ENCODE measurements at regions not wholly inside any gene's neighbourhood (a gene's known extent, or its start where the extent isn't known, plus 50 kb on each side); places are given as distances from the start of the nearest gene placed in this dataset.
"Not testable (repeated sequence)": the region's sequence is repeated elsewhere in the genome, so short reads cannot be mapped to it uniquely, and the experiment has no call there.

DNA sequence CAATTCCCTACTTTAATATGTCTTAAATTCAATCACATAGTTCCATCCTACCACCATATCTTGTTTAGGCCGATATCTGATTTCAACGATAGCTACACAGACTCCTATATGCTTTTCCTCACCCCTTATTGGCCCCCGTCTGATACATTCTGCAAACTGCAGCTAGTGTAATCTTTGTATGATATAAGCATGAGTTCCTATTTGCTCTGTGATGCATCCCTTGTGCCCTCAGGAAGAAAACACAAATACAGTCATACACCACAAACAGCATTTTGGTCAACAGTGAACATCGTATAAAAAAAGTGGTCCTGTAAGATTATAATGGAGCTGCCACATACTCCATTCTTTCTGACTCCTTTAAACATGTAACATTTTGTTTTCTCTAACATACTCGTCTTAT, 837.8 kb upstream of the CDH6 start:
- Mint-ChIP-seq H3K9me3 (peaks cover 1% of the 10 kb centered on the region), H3K27me3 (no peaks in the 10 kb centered on the region), H3K27ac (no peak overlapping the region), H3K36me3 (no peaks in the 10 kb centered on the region), H3K4me1 (no peaks in the 10 kb centered on the region), H3K4me3 (no peak overlapping the region)
- no peak for DNase-seq
- POLR2A ChIA-PET, result no interaction called here
- no peak for ATAC-seq (ENCODE audit: low read depth)

DNA sequence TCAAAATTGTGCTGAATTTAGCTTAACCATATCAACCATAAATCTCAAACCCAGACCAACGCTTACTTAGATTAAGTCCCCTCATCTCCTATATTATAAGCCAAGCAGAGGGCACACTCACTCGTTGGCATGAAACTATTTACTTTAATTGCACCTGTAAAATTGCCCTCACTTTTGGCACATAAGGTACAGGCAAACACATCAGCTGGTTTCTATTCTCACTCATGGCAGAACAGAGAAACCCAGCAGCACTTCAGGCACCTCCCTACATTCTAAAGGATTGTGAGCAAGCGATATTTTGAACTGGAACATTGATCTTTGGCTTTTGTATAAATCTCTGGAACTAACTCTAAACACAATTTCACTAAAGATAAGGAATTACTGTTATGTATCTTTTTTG, 845.6 kb upstream of the CDH6 start:
- Mint-ChIP-seq H3K4me3 (no peak overlapping the region), H3K4me1 (no peaks in the 10 kb centered on the region), H3K36me3 (no peaks in the 10 kb centered on the region), H3K27me3 (no peaks in the 10 kb centered on the region), H3K27ac (no peak overlapping the region), H3K9me3 (peaks cover 8% of the 10 kb centered on the region)
- DNase-seq (no peak), ATAC-seq (ENCODE audit: low read depth) (no peak)
- POLR2A ChIA-PET, result no interaction called here

DNA sequence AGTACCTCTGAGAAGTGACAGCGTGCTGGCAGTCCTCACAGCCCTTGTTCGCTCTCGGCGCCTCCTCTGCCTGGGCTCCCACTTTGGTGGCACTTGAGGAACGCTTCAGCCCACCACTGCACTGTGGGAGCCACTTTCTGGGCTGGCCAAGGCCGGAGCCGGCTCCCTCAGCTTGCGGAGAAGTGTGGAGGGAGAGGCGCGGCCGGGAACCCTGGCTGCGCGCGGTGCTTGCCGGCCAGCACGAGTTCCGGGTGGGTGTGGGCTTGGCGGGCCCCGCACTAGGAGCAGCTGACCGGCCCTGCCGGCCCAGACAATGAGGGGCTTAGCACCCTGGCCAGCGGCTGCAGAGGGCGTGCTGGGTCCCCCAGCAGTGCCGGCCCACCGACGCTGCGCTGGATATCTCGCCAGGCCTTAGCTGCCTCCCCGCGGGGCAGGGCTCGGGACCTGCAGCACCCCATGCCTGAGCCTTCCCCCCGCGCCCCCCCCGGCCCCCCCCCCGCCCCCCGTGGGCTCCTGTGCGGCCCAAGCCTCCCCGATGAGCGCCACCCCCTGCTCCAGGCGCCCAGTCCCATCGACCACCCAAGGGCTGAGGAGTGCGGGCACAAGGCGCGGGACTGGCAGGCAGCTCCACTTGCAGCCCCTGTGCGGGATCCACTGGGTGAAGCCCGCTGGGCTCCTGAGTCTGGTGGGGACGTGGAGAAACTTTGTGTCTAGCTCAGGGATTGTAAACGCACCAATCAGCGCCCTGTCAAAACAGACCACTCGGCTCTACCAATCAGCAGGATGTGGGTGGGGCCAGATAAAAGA, 847.7 kb upstream of the CDH6 start:
- H3K27me3 Mint-ChIP-seq; H3K36me3 Mint-ChIP-seq; H3K9me3 Mint-ChIP-seq; POLR2A ChIA-PET; H3K4me3 Mint-ChIP-seq; H3K4me1 Mint-ChIP-seq; H3K27ac Mint-ChIP-seq; DNase-seq; ATAC-seq (ENCODE audit: low read depth): not testable (repeated sequence)

DNA sequence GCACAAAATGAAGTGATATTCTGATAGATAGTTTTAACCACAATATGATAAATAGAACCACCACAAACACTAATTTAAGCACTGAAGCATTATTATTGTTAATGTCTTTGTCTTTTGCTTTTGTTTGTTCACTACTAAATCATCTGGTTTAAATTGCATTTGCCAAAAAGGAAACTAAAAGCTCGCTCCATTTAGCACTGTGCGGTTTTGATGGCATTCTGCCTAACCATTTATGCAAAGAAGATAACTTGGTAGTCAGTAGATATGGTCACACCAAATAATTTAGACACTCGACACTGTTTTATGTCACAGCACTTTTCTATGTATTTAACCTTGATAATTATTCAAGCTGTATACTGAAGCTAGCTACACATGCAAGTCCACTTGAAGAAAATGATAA, 849.8 kb upstream of the CDH6 start:
- no peak overlapping the region for H3K27ac Mint-ChIP-seq
- H3K36me3 Mint-ChIP-seq, result no peaks in the 10 kb centered on the region
- no peak overlapping the region for H3K4me3 Mint-ChIP-seq
- H3K9me3 Mint-ChIP-seq, result peaks cover 8% of the 10 kb centered on the region
- DNase-seq (no peak), ATAC-seq (ENCODE audit: low read depth) (no peak)
- no peaks in the 10 kb centered on the region for H3K4me1 Mint-ChIP-seq
- POLR2A ChIA-PET, result no interaction called here
- H3K27me3 Mint-ChIP-seq, result no peaks in the 10 kb centered on the region

DNA sequence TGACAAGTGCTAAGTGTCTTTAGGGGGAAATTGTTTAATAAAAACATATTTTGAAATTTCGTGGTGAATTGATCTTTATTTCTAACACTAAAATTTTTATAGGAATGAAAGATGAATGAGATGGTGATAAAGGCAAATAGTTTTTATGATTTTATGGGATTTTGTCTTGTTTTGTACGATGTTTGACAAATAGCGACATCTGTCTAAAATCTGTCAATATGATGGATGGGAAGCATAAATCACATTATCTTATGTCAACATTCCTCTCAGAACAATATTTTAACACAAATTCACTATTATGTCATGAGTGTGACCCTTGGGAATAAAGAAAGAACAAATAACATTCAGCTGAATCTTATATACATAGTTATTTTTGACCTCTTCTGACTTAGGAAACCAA, 852.0 kb upstream of the CDH6 start:
- POLR2A ChIA-PET, result no interaction called here
- no peak overlapping the region for H3K27ac Mint-ChIP-seq
- DNase-seq (no peak), ATAC-seq (ENCODE audit: low read depth) (no peak)
- H3K36me3 Mint-ChIP-seq, result no peaks in the 10 kb centered on the region
- H3K4me3 Mint-ChIP-seq, result no peak overlapping the region
- no peaks in the 10 kb centered on the region for H3K4me1 Mint-ChIP-seq
- no peaks in the 10 kb centered on the region for H3K27me3 Mint-ChIP-seq
- H3K9me3 Mint-ChIP-seq, result peaks cover 3% of the 10 kb centered on the region

DNA sequence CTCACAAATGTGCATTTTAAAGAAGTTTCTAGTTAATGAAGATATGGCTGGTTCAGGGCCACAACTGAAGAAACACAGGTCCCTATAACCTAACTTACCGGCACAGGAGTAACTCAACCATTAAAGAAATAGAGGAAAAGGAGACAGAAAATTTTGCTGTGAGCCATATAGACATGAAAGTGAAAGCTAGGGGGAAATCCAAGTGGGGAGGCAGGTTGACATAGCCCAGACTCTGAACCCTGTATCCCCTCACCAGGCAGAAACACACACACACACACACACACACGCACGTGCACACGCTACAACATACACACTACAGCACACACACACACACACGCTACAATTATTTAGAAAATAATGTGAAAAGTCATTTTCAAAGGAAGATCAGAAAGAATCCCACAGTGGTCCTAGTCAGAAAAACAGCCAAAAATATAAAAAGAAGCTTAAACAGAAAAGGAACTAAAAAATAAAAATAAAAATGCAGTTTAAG, 856.4 kb upstream of the CDH6 start:
- DNase-seq (no peak), ATAC-seq (ENCODE audit: low read depth) (no peak)
- Mint-ChIP-seq H3K9me3 (peaks cover 3% of the 10 kb centered on the region), H3K4me3 (no peak overlapping the region), H3K27ac (no peak overlapping the region), H3K27me3 (no peaks in the 10 kb centered on the region), H3K36me3 (no peaks in the 10 kb centered on the region), H3K4me1 (no peaks in the 10 kb centered on the region)
- POLR2A ChIA-PET, result no interaction called here

DNA sequence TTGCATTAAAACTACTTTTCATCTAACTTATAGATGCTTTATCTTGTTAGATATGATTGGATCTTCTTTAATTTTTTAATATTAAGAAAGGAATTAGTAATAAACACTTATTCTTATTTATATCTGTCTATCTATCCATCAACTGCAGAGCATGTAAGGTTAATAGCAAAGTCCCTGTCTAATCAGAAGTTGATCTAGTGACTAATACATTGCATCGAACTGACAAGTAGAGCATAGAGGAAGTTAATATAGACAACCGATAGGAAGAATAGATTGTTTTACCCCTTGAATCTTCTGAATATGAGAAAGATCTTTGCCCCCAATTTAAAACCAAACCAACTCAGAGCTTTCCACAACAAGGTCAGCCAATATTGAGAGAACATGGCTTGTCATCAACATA, 862.0 kb upstream of the CDH6 start:
- no peaks in the 10 kb centered on the region for H3K4me1 Mint-ChIP-seq
- no peaks in the 10 kb centered on the region for H3K36me3 Mint-ChIP-seq
- no peaks in the 10 kb centered on the region for H3K27me3 Mint-ChIP-seq
- H3K9me3 Mint-ChIP-seq, result peaks cover 6% of the 10 kb centered on the region
- no peak overlapping the region for H3K27ac Mint-ChIP-seq
- no peak overlapping the region for H3K4me3 Mint-ChIP-seq
- DNase-seq, result no peak
- ATAC-seq (ENCODE audit: low read depth), result no peak
- POLR2A ChIA-PET, result no interaction called here

DNA sequence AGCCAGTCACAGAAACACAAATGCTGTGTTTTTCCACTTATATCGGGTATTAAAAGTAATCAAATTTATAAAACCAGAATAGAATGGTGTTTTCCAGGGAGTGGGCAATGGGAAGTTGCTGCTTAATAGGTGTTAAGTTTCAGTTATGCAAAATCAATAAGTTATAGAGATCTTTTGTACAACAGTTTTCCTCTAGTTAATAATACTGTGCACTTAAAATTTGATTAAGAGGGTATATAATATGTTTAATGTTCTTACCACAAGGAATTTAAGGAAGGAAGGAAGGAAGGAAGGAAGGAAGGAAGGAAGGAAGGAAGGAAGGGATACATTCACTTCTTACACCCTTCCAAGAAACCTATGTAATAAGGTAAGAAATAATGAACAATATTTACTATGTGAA, 867.7 kb upstream of the CDH6 start:
- H3K4me3 Mint-ChIP-seq, result no peak overlapping the region

DNA sequence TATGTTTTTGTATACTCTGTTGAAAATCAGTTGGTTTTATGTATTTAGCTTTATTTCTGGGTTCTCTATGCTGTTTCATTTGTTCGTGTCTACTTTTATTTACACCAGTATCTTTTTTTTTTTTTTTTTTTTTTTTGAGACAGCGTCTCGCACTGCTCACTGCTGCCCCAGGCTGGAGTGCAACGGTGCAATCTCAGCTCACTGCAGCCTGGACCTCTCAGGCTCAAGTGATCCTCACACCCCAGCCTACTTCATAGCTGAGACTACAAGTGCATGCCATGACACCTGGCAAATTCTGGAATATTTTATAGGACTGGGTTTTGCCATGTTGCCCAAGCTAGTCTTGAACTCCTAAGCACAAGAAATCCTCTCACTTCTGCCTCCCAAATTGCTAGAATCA, 869.4 kb upstream of the CDH6 start:
- Mint-ChIP-seq H3K4me1 (no peaks in the 10 kb centered on the region), H3K4me3 (no peak overlapping the region), H3K27ac (no peak overlapping the region), H3K27me3 (no peaks in the 10 kb centered on the region), H3K9me3 (peaks cover 1% of the 10 kb centered on the region), H3K36me3 (no peaks in the 10 kb centered on the region)
- DNase-seq, result no peak
- POLR2A ChIA-PET, result no interaction called here
- ATAC-seq (ENCODE audit: low read depth), result no peak

More for the DNA sequence above, 867.7 kb upstream of the CDH6 start:
- no peaks in the 10 kb centered on the region for H3K36me3 Mint-ChIP-seq
- no peaks in the 10 kb centered on the region for H3K4me1 Mint-ChIP-seq
- no peaks in the 10 kb centered on the region for H3K27me3 Mint-ChIP-seq
- POLR2A ChIA-PET, result no interaction called here
- no peak for ATAC-seq (ENCODE audit: low read depth)
- peaks cover 1% of the 10 kb centered on the region for H3K9me3 Mint-ChIP-seq
- DNase-seq, result no peak
- no peak overlapping the region for H3K27ac Mint-ChIP-seq

DNA sequence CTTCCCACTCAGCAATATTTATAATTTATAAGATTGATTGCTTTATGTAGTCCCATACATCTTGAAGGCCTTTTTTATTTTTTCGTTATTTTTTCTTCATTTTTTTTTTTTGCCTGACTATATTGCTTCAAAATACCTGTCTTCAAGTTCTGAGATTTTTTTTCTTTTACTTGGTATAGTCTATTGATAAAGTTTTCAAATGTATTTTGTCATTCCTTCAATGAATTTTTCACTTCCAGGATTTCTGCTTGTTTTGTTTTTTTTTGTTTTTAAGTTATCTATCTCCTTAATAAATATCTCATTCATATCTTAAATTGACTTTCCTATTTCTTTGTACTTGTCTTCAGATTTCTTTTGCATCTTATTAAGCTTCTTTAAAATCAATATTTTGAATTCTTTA, 905.6 kb upstream of the CDH6 start:
- no peak for ATAC-seq (ENCODE audit: low read depth)
- Mint-ChIP-seq H3K4me1 (no peaks in the 10 kb centered on the region), H3K4me3 (no peak overlapping the region), H3K27ac (no peak overlapping the region), H3K36me3 (no peaks in the 10 kb centered on the region), H3K9me3 (peaks cover 8% of the 10 kb centered on the region), H3K27me3 (no peaks in the 10 kb centered on the region)
- POLR2A ChIA-PET, result no interaction called here
- no peak for DNase-seq

DNA sequence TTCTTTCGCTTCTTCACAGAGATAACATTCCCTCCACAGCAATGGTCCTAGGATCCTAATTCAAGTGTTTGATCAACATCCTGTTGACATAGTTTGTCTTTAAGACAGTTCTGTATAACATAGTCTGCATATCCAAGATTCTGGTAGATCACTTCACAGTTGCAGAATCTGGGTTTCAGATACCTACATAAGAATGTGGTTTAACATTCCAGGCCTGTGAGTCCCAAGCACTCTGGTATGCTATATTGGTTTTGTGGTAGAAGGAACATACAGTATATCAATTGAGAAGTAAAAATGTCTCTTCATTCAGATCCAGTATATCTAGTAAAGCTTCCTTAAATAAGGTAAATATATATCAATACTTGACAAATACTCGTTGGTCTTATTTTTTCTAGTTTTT, 914.2 kb upstream of the CDH6 start:
- ATAC-seq (ENCODE audit: low read depth), result no peak
- no peak overlapping the region for H3K4me3 Mint-ChIP-seq
- H3K4me1 Mint-ChIP-seq, result no peaks in the 10 kb centered on the region
- H3K27me3 Mint-ChIP-seq, result no peaks in the 10 kb centered on the region
- DNase-seq, result no peak
- peaks cover 2% of the 10 kb centered on the region for H3K9me3 Mint-ChIP-seq
- no peak overlapping the region for H3K27ac Mint-ChIP-seq
- POLR2A ChIA-PET, result no interaction called here
- no peaks in the 10 kb centered on the region for H3K36me3 Mint-ChIP-seq

DNA sequence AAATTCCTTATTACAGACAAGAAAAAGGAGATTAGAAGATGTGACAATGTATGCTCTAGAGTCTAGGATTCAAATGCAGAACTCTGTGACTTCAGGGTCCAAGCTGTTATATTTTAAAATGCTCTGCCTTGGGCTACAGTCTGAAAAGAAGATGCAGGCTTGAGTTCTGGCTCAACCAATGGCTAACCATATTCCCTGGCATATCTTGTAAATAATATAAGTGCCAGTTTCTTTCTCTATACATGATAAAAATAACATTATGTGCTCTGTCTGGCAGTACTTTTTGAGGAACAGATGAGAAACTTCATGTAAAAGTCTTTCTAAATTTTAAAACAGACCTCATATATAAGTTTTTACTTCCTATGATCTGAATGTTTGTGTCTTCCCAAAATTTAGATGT, 926.5 kb upstream of the CDH6 start:
- Mint-ChIP-seq H3K27ac (no peak overlapping the region), H3K4me1 (no peaks in the 10 kb centered on the region), H3K27me3 (no peaks in the 10 kb centered on the region), H3K9me3 (peaks cover 3% of the 10 kb centered on the region), H3K36me3 (no peaks in the 10 kb centered on the region), H3K4me3 (no peak overlapping the region)
- DNase-seq (no peak), ATAC-seq (ENCODE audit: low read depth) (no peak)
- POLR2A ChIA-PET, result no interaction called here

DNA sequence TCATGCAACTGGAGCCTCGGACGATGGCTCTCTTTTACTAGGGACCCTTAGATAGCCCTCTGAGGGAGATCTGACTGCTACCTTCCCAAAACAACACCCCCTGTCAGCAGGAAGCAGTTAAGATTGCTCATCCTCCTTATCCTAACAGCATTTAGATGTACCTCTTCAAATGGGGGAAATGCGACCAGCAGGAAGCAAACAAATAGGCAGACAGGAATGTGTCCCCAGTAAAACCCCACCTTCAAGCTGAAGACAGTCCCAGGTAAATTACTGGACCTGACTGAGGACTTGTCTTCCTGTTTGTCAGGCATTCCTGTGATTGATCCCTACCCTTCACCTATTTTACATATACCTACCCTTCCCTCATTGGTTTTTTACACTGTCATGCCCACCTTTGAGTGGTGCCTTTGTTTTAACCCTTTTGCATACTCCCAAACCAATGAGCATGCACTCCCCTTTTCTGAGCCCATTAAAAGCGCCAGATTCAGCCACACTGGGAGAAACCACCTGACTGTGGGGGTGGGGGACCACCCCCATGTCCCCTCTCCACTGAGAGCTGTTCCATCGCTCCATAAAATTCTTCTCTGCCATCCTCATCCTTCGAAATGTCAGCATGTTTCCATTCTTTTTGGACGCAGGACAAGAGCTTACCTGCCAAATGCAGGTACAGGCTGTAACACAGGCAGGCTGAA, 954.0 kb upstream of the CDH6 start:
- H3K4me1 Mint-ChIP-seq, result no peaks in the 10 kb centered on the region

DNA sequence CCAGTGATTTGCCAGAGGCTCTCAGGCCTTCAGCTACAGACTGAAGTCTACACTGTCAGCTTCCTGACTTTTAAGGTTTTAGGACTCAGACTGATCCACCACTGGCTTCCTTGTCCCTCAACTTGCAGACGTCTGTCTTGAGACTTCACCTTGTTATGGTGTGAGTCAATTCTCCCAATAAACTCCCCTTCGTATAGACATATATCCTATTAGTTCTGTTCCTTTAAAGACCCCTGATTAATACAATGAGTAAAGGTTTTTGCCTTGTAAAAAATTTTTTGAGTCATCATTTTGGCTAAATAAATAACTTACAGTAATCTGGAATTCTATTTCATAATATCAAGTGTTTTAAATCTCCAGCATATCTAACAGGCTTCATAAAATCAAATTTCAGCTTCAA, 956.3 kb upstream of the CDH6 start:
- DNase-seq (no peak), ATAC-seq (ENCODE audit: low read depth) (no peak)
- no peak overlapping the region for H3K4me3 Mint-ChIP-seq
- H3K36me3 Mint-ChIP-seq, result no peaks in the 10 kb centered on the region
- no peak overlapping the region for H3K27ac Mint-ChIP-seq
- no peaks in the 10 kb centered on the region for H3K27me3 Mint-ChIP-seq
- POLR2A ChIA-PET, result no interaction called here
- peaks cover 3% of the 10 kb centered on the region for H3K9me3 Mint-ChIP-seq
- H3K4me1 Mint-ChIP-seq, result no peaks in the 10 kb centered on the region

More for the DNA sequence above, 954.0 kb upstream of the CDH6 start:
- POLR2A ChIA-PET, result no interaction called here
- H3K9me3 Mint-ChIP-seq, result no peaks in the 10 kb centered on the region
- H3K4me3 Mint-ChIP-seq, result no peak overlapping the region
- no peaks in the 10 kb centered on the region for H3K27me3 Mint-ChIP-seq
- ATAC-seq (ENCODE audit: low read depth) (no peak), DNase-seq (no peak)
- H3K27ac Mint-ChIP-seq, result no peak overlapping the region
- no peaks in the 10 kb centered on the region for H3K36me3 Mint-ChIP-seq

Data from activated naive CD8-positive, alpha-beta T cell treated with anti-CD3 and anti-CD28 coated beads, Interleukin-2, amount 10 ng/mL, durations not matched to agents 7 days and 5 days (primary cell).